ENCODE measurements at regions not wholly inside any gene's neighbourhood (a gene's known extent, or its start where the extent isn't known, plus 50 kb on each side); places are given as distances from the start of the nearest gene placed in this dataset.

- peaks cover 0 to 1% (median 0%) of the 10 kb centered on the region in 11 donors for H3K9me3 Mint-ChIP-seq
- Histone ChIP-seq H3K27ac (ENCODE audit: low read depth, low read length) (no peak overlapping the region), H3K4me1 (ENCODE audit: control insufficient read depth in 2 of 2, insufficient read depth in 2 of 2, low read length in 2 of 2) (no peaks in the 10 kb centered on the region), H3K27me3 (ENCODE audit: control insufficient read depth in 2 of 2, insufficient read depth in 2 of 2, low read length in 2 of 2) (no peaks in the 10 kb centered on the region), H3K36me3 (ENCODE audit: control insufficient read depth in 2 of 3, insufficient read depth in 3 of 3, low read length in 3 of 3) (no peaks in the 10 kb centered on the region), H3K9me3 (ENCODE audit: control insufficient read depth in 2 of 3, low read length in 3 of 3) (no peaks in the 10 kb centered on the region), H3K4me3 (ENCODE audit: low read length) (no peak overlapping the region)
- ATAC-seq = no peak
- no peak overlapping the region for H3K27ac Mint-ChIP-seq
- intact Hi-C loops (cut with micrococcal nuclease) = no loop called here
- no peaks in the 10 kb centered on the region for H3K36me3 Mint-ChIP-seq
- POLR2A ChIA-PET = no interaction called here
- H3K4me1 Mint-ChIP-seq = no peaks in the 10 kb centered on the region
- no peak overlapping the region for H3K4me3 Mint-ChIP-seq
- H3K27me3 Mint-ChIP-seq = peaks cover 0 to 6% (median 0%) of the 10 kb centered on the region in 5 donors
- DNase-seq = no peak
- CTCF ChIA-PET = no interaction called here
Observed at GRCh38 chr15:67998599-67999133, 55.4 kb upstream of the PIAS1 start.

- H3K27me3 ChIP-seq (ENCODE audit: control insufficient read depth in 2 of 2, insufficient read depth in 2 of 2, low read length in 2 of 2) = no peaks in the 10 kb centered on the region
- H3K9me3 Mint-ChIP-seq = peaks cover 0 to 1% (median 0%) of the 10 kb centered on the region in 11 donors
- no peaks in the 10 kb centered on the region for H3K9me3 ChIP-seq (ENCODE audit: control insufficient read depth in 2 of 3, low read length in 3 of 3)
- no peak overlapping the region for H3K4me3 Mint-ChIP-seq
- H3K4me1 ChIP-seq (ENCODE audit: control insufficient read depth in 2 of 2, insufficient read depth in 2 of 2, low read length in 2 of 2) = no peaks in the 10 kb centered on the region
- H3K27ac Mint-ChIP-seq = no peak overlapping the region
- no peaks in the 10 kb centered on the region for H3K36me3 ChIP-seq (ENCODE audit: control insufficient read depth in 2 of 3, insufficient read depth in 3 of 3, low read length in 3 of 3)
- intact Hi-C loops (cut with micrococcal nuclease) = no loop called here
- ATAC-seq (no peak), DNase-seq (no peak)
- POLR2A ChIA-PET = no interaction called here
- H3K4me3 ChIP-seq (ENCODE audit: low read length) = no peak overlapping the region
- CTCF ChIA-PET = no interaction called here
- no peaks in the 10 kb centered on the region for H3K4me1 Mint-ChIP-seq
- H3K36me3 Mint-ChIP-seq = no peaks in the 10 kb centered on the region
- peaks cover 0 to 6% (median 4%) of the 10 kb centered on the region in 5 donors for H3K27me3 Mint-ChIP-seq
- H3K27ac ChIP-seq (ENCODE audit: low read depth, low read length) = no peak overlapping the region
Observed at GRCh38 chr15:67999320-68000100, 54.6 kb upstream of the PIAS1 start.

- no peaks in the 10 kb centered on the region for H3K4me1 Mint-ChIP-seq
- DNase-seq = no peak
- H3K4me3 ChIP-seq (ENCODE audit: low read length) = no peak overlapping the region
- no peaks in the 10 kb centered on the region for H3K9me3 ChIP-seq (ENCODE audit: control insufficient read depth in 2 of 3, low read length in 3 of 3)
- H3K27me3 ChIP-seq (ENCODE audit: control insufficient read depth in 2 of 2, insufficient read depth in 2 of 2, low read length in 2 of 2) = no peaks in the 10 kb centered on the region
- ATAC-seq = no peak
- no peaks in the 10 kb centered on the region for H3K36me3 ChIP-seq (ENCODE audit: control insufficient read depth in 2 of 3, insufficient read depth in 3 of 3, low read length in 3 of 3)
- H3K27ac Mint-ChIP-seq = no peak overlapping the region
- intact Hi-C loops (cut with micrococcal nuclease) = no loop called here
- no peak overlapping the region for H3K27ac ChIP-seq (ENCODE audit: low read depth, low read length)
- ChIA-PET POLR2A (no interaction called here), CTCF (no interaction called here)
- H3K27me3 Mint-ChIP-seq = peaks cover 0 to 6% (median 4%) of the 10 kb centered on the region in 5 donors
- H3K4me3 Mint-ChIP-seq = no peak overlapping the region
- no peaks in the 10 kb centered on the region for H3K4me1 ChIP-seq (ENCODE audit: control insufficient read depth in 2 of 2, insufficient read depth in 2 of 2, low read length in 2 of 2)
- peaks cover 0 to 1% (median 0%) of the 10 kb centered on the region in 11 donors for H3K9me3 Mint-ChIP-seq
- H3K36me3 Mint-ChIP-seq = no peaks in the 10 kb centered on the region
Observed at GRCh38 chr15:68000754-68001153, 53.4 kb upstream of the PIAS1 start.

- CTCF ChIA-PET = no interaction called here
- Histone ChIP-seq H3K4me3 (ENCODE audit: low read length) (no peak overlapping the region), H3K27me3 (ENCODE audit: control insufficient read depth in 2 of 2, insufficient read depth in 2 of 2, low read length in 2 of 2) (no peaks in the 10 kb centered on the region), H3K27ac (ENCODE audit: low read depth, low read length) (no peak overlapping the region), H3K9me3 (ENCODE audit: control insufficient read depth in 2 of 3, low read length in 3 of 3) (no peaks in the 10 kb centered on the region), H3K4me1 (ENCODE audit: control insufficient read depth in 2 of 2, insufficient read depth in 2 of 2, low read length in 2 of 2) (no peaks in the 10 kb centered on the region), H3K36me3 (ENCODE audit: control insufficient read depth in 2 of 3, insufficient read depth in 3 of 3, low read length in 3 of 3) (no peaks in the 10 kb centered on the region)
- Mint-ChIP-seq H3K4me1 (no peaks in the 10 kb centered on the region), H3K27me3 (peaks cover 0 to 6% (median 4%) of the 10 kb centered on the region in 5 donors), H3K27ac (no peak overlapping the region), H3K4me3 (no peak overlapping the region), H3K36me3 (peaks cover 0 to 1% (median 0%) of the 10 kb centered on the region in 5 donors), H3K9me3 (peaks cover 0 to 5% (median 2%) of the 10 kb centered on the region in 11 donors)
- POLR2A ChIA-PET = no interaction called here
- no peak for ATAC-seq
- intact Hi-C loops (cut with micrococcal nuclease) = no loop called here
- no peak for DNase-seq
Observed at GRCh38 chr15:68001811-68002210, 52.3 kb upstream of the PIAS1 start.

GRCh38 chr15:68003297-68003696 lies 50.8 kb upstream of the PIAS1 start:
- peaks cover 0 to 12% (median 9%) of the 10 kb centered on the region in 5 donors for H3K36me3 Mint-ChIP-seq
- H3K9me3 Mint-ChIP-seq = peaks cover 4 to 20% (median 10%) of the 10 kb centered on the region in 11 donors
- H3K4me1 Mint-ChIP-seq = no peaks in the 10 kb centered on the region
- no peak overlapping the region for H3K4me3 Mint-ChIP-seq
- ChIA-PET POLR2A (no interaction called here), CTCF (interaction anchor here (0.6 kb wide), 1 partner anchor 199 kb away, joined by 3 read pairs; no protein-coding TSS in a partner anchor)
- peaks cover 5 to 16% (median 8%) of the 10 kb centered on the region in 5 donors for H3K27me3 Mint-ChIP-seq
- ATAC-seq (no peak), DNase-seq (no peak)
- Histone ChIP-seq H3K27ac (ENCODE audit: low read depth, low read length) (no peak overlapping the region), H3K9me3 (ENCODE audit: control insufficient read depth in 2 of 3, low read length in 3 of 3) (no peaks in the 10 kb centered on the region), H3K4me3 (ENCODE audit: low read length) (no peak overlapping the region), H3K27me3 (ENCODE audit: control insufficient read depth in 2 of 2, insufficient read depth in 2 of 2, low read length in 2 of 2) (no peaks in the 10 kb centered on the region), H3K36me3 (ENCODE audit: control insufficient read depth in 2 of 3, insufficient read depth in 3 of 3, low read length in 3 of 3) (no peaks in the 10 kb centered on the region), H3K4me1 (ENCODE audit: control insufficient read depth in 2 of 2, insufficient read depth in 2 of 2, low read length in 2 of 2) (no peaks in the 10 kb centered on the region)
- H3K27ac Mint-ChIP-seq = no peak overlapping the region
- intact Hi-C loops (cut with micrococcal nuclease) = no loop called here
